B cell (primary cell): ENCODE measurements at regions not wholly inside any gene's neighbourhood (a gene's known extent, or its start where the extent isn't known, plus 50 kb on each side); places are given as distances from the start of the nearest gene placed in this dataset.

Experiments used
- EZH2 ChIP-seq: IDR thresholded peaks from 2 replicates; pipeline ENCODE4 v1.6.1; 2012; ENCODE audit warnings: borderline replicate concordance, low read depth, mild to moderate bottlenecking, moderate library complexity, low read length; ENCODE audit not compliant: insufficient read depth, poor library complexity, severe bottlenecking
- TF ChIP-seq, protein P1 (sequence below): fragments of 200-600 bp; IDR thresholded peaks from one replicate; pipeline ENCODE4 v1.8.0; 2022; ENCODE audit warnings: antibody characterized with exemption, mild to moderate bottlenecking

DNA sequence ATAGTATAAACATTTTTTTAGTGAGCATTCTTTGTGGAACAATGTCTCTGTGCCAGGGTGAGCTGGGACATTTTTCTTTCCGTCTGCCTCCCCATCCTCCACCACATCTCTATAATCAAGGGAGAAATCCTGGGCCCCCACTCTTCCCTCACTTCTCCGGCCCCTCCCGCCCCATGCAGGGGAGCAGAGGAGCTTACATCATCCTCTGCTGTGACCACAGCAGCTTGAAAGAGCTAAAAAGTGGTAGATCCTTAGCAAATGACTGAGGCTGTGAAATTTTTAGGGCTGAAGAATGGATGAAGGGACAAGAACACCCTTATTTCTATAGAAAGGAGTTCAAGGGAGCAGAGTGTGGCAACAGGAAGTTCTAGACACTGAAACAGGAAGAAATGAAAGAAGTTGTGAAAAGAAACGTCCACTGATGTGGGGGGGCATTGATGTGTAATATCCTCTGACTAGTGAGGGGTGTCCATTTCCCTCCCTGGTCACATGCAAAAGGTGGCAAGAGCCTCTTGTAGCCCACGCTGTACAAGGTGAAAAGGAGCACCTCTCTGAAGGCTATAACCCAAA is 380.3 kb upstream of the JARID2 start:
- TF ChIP-seq, protein P1, sequence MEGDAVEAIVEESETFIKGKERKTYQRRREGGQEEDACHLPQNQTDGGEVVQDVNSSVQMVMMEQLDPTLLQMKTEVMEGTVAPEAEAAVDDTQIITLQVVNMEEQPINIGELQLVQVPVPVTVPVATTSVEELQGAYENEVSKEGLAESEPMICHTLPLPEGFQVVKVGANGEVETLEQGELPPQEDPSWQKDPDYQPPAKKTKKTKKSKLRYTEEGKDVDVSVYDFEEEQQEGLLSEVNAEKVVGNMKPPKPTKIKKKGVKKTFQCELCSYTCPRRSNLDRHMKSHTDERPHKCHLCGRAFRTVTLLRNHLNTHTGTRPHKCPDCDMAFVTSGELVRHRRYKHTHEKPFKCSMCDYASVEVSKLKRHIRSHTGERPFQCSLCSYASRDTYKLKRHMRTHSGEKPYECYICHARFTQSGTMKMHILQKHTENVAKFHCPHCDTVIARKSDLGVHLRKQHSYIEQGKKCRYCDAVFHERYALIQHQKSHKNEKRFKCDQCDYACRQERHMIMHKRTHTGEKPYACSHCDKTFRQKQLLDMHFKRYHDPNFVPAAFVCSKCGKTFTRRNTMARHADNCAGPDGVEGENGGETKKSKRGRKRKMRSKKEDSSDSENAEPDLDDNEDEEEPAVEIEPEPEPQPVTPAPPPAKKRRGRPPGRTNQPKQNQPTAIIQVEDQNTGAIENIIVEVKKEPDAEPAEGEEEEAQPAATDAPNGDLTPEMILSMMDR = no peak
- TF ChIP-seq EZH2 = no peak
